ENCODE measurements at regions not wholly inside any gene's neighbourhood (a gene's known extent, or its start where the extent isn't known, plus 50 kb on each side); places are given as distances from the start of the nearest gene placed in this dataset.

GRCh38 chr3:167908746-167909503, 173.4 kb downstream of the SERPINI1 start:
- Mint-ChIP-seq H3K36me3 (no peaks in the 10 kb centered on the region), H3K9me3 (no peaks in the 10 kb centered on the region), H3K27ac (no peak overlapping the region)
- DNase-seq (ENCODE audit: low spot score in 2 of 2) (no peak), ATAC-seq (no peak)

DNA sequence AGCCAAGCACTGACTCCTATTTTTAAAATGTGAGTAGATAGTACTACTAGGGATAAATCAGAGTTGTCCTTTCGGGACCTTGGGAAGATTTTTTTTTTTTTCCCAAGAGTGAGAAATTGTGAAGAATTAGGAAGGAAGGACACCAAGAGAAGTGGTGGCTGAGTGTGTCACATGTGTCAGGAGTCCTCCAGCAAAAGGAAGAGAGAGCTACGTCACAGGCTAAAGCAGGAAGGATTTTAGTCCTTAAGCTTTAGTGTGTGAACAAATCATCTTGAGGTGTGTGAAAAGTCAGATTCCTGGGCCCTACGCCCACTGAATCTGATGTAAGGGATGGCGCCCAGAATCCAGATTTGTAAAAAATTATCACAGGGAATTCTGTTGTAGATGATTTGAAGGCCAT, 172.7 kb downstream of the SERPINI1 start:
- H3K36me3 Mint-ChIP-seq = no peaks in the 10 kb centered on the region
- H3K9me3 Mint-ChIP-seq = no peaks in the 10 kb centered on the region
- no peak for DNase-seq (ENCODE audit: low spot score in 2 of 2)
- no peak overlapping the region for H3K27ac Mint-ChIP-seq
- ATAC-seq = no peak

DNA sequence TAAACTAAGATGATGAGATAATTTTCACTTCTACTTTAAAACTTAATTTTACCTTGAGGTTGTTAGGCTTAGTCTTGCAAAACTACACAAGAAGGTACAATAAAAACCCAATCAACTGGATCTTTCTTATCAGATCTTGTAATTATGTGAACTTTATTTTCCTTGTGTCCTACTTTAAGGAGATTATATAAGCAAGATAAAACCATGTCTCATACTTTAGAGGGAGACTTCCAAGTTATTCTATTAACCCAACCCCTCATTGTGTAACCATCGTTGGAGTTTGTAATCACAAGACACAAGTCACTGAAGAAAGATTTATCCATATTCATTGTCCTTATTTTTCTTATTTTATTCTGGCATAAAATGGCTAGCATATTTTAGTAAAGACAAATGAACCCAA, 165.6 kb downstream of the SERPINI1 start:
- DNase-seq (ENCODE audit: low spot score in 2 of 2) (no peak), ATAC-seq (no peak)
- no peaks in the 10 kb centered on the region for H3K9me3 Mint-ChIP-seq
- no peaks in the 10 kb centered on the region for H3K36me3 Mint-ChIP-seq
- H3K27ac Mint-ChIP-seq = no peak overlapping the region

- H3K36me3 Mint-ChIP-seq = no peaks in the 10 kb centered on the region
- no peaks in the 10 kb centered on the region for H3K9me3 Mint-ChIP-seq
- ATAC-seq = no peak
- DNase-seq (ENCODE audit: low spot score in 2 of 2) = no peak
- no peak overlapping the region for H3K27ac Mint-ChIP-seq
These were observed 163.6 kb downstream of the SERPINI1 start for GRCh38 chr3:167899093-167899492.

- no peak for ATAC-seq
These were observed 162.6 kb downstream of the SERPINI1 start for GRCh38 chr3:167898091-167898490.

DNA sequence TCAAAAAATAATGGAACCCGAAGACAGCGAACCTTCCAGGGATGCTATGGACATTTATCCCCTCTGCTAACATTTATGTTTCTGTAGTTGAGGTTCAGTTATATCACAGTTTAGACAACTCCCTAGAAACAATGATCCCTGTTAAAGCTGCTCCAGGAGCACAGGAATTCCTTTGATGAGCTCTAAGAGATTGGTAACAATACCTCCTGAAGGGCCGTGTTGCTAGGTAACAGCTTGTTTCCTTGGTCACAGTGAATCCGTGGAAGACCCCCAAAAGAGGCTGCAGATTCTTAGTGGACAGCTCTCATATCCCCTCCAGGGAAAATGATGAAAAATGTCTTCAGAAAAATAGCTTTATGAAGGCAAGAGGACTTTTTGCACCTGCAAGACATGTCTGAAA, 160.2 kb downstream of the SERPINI1 start:
- Mint-ChIP-seq H3K9me3 (no peaks in the 10 kb centered on the region), H3K27ac (no peak overlapping the region), H3K36me3 (no peaks in the 10 kb centered on the region)
- DNase-seq (ENCODE audit: low spot score in 2 of 2) (no peak), ATAC-seq (no peak)

More at GRCh38 chr3:167898091-167898490, 162.6 kb downstream of the SERPINI1 start:
- no peak overlapping the region for H3K27ac Mint-ChIP-seq
- DNase-seq (ENCODE audit: low spot score in 2 of 2) = no peak
- no peaks in the 10 kb centered on the region for H3K36me3 Mint-ChIP-seq
- no peaks in the 10 kb centered on the region for H3K9me3 Mint-ChIP-seq

DNA sequence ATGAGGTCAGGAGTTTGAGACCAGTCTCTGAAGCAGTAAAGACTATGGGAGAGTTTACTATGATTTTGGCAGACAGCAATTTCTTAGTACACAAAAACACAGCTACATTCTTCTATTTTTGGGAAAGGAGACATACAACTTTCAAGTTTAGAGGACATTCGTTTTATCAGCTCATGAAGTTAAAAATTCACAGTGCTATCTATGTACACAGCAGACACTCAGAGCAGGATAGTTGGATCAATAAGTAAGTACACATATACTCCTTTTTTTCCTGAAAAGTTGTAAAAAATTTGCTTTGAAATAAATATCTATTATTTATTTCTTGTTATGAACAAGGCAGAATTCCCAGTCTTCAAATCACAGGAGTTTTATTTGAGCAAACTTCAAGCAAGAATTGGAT, 159.7 kb downstream of the SERPINI1 start:
- no peaks in the 10 kb centered on the region for H3K9me3 Mint-ChIP-seq
- ATAC-seq = no peak
- no peak for DNase-seq (ENCODE audit: low spot score in 2 of 2)
- no peak overlapping the region for H3K27ac Mint-ChIP-seq
- H3K36me3 Mint-ChIP-seq = no peaks in the 10 kb centered on the region

DNA sequence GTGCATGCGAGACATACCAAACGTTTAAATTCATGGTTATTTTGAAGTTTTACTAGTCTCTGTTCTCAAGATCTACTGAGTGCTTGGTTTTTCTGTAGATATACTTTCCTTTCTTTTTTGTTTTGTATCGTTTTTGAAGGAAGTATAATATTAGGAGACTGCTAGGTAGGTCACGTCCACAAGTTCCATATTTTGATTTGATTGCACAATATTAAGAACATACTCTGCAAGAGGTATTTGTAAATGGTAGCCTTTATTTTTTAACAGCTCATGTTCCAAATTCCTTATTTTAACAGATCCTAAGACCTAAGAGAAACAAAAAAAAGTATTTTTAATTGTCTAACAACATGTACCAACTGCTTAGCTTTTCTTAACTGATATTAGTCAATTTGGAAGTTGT, 156.7 kb downstream of the SERPINI1 start:
- ATAC-seq (no peak), DNase-seq (ENCODE audit: low spot score in 2 of 2) (no peak)
- Mint-ChIP-seq H3K36me3 (no peaks in the 10 kb centered on the region), H3K9me3 (no peaks in the 10 kb centered on the region), H3K27ac (no peak overlapping the region)

- no peak for ATAC-seq
- Mint-ChIP-seq H3K27ac (no peak overlapping the region), H3K9me3 (no peaks in the 10 kb centered on the region), H3K36me3 (no peaks in the 10 kb centered on the region)
- no peak for DNase-seq (ENCODE audit: low spot score in 2 of 2)
These were observed 151.6 kb downstream of the SERPINI1 start for GRCh38 chr3:167887096-167887495.

DNA sequence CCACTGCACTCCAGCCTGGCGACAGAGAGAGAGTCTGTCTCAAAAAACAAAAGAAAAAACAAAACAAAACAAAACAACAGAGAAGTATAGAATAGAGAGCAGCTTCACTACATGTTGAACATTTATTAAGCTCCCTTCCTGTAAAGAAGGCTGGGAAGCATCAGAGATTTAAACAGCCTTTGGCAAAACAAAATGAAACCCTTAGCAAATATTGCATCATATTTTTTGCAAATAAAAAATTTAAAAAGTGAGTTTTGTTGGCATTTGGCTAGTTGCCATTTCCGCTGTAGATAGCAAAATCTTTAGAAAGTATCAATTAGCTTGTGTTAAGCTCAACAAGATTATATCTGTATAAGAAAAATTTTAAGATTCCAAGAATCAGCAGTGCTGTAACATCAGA, 151.2 kb downstream of the SERPINI1 start:
- H3K27ac Mint-ChIP-seq = no peak overlapping the region
- DNase-seq (ENCODE audit: low spot score in 2 of 2) (no peak), ATAC-seq (no peak)
- H3K36me3 Mint-ChIP-seq = no peaks in the 10 kb centered on the region
- no peaks in the 10 kb centered on the region for H3K9me3 Mint-ChIP-seq

- Mint-ChIP-seq H3K36me3 (no peaks in the 10 kb centered on the region), H3K9me3 (no peaks in the 10 kb centered on the region), H3K27ac (no peak overlapping the region)
- ATAC-seq (no peak), DNase-seq (ENCODE audit: low spot score in 2 of 2) (no peak)
These were observed 149.8 kb downstream of the SERPINI1 start for GRCh38 chr3:167885277-167885676.

DNA sequence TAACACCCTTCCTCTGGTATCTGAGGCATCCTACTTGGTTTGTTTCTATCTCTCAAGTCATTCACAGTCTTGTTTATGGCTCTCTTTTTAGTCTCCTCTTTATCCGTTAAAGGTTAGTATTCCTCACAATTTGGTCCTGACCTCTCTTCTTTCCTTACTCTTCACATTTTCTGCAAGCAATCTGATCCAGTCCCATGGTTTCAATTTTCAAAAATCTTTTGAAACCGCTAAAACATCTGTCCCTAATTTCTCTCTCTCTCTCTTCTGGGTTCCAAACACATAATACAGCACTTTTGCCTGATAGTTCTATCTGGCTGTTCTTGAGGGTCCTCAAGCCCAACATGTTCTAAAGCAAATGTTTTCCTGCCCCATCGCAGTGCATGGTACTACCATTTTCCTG, 149.0 kb downstream of the SERPINI1 start:
- DNase-seq (ENCODE audit: low spot score in 2 of 2) (no peak), ATAC-seq (no peak)
- no peaks in the 10 kb centered on the region for H3K9me3 Mint-ChIP-seq
- H3K36me3 Mint-ChIP-seq = no peaks in the 10 kb centered on the region
- H3K27ac Mint-ChIP-seq = no peak overlapping the region

DNA sequence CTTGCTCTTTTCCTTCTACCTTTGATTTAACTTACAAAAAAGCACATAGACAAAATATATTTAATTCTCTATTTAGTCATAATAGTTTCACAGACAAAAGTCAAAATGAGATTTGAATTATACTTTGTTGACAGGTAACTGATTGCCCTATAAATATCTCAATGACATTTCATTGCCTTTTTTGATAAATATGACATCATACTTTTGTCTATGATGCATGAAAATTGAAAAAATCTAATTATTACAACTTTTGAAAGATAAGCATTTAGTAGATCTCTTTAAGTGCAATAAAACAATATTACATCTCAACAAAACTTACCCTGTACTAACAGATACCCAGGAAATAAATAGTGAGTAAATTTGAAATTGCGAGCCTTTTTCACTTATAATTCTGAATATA, 147.9 kb downstream of the SERPINI1 start:
- H3K36me3 Mint-ChIP-seq = no peaks in the 10 kb centered on the region
- DNase-seq (ENCODE audit: low spot score in 2 of 2) = no peak
- ATAC-seq = no peak
- no peaks in the 10 kb centered on the region for H3K9me3 Mint-ChIP-seq
- no peak overlapping the region for H3K27ac Mint-ChIP-seq

DNA sequence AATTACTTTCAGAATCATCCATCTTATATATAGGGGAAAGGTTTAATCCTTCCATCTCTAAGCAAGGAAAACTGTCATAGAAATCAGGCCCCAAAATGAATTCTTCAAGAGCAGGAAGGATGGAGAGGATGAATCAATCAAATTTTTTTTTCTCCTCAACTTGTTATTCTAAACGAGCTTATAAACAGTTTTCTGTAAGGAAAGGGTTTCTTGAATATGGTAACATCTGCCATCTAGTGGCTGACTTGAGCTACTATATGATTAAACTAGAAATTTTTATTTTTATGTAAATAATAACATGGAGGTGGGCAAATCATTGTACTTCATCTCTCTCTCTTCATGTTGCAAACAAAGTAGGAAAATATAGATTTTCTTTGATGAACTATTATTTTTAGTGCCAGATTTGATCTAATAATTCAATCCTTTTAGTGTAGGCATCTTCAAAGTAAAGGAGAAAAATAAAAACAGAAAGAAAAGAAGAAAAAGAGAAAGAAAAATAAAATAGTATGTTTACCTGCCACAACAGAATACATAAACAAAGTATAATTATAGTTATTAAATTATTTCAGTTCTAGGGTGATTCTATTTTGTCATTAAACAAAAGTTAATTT, 146.6 kb downstream of the SERPINI1 start:
- no peaks in the 10 kb centered on the region for H3K36me3 Mint-ChIP-seq
- H3K27ac Mint-ChIP-seq = no peak overlapping the region
- DNase-seq (ENCODE audit: low spot score in 2 of 2) (no peak), ATAC-seq (peak in 1 of 2 donors; percentile 52)
- no peaks in the 10 kb centered on the region for H3K9me3 Mint-ChIP-seq

- Mint-ChIP-seq H3K9me3 (no peaks in the 10 kb centered on the region), H3K27ac (no peak overlapping the region), H3K36me3 (no peaks in the 10 kb centered on the region)
- ATAC-seq (no peak), DNase-seq (ENCODE audit: low spot score in 2 of 2) (no peak)
These were observed 144.7 kb downstream of the SERPINI1 start for GRCh38 chr3:167880183-167880582.

GRCh38 chr3:167876620-167877281, 141.2 kb downstream of the SERPINI1 start:
- H3K9me3 Mint-ChIP-seq = no peaks in the 10 kb centered on the region
- DNase-seq (ENCODE audit: low spot score in 2 of 2) = no peak
- H3K27ac Mint-ChIP-seq = no peak overlapping the region
- no peaks in the 10 kb centered on the region for H3K36me3 Mint-ChIP-seq
- no peak for ATAC-seq
